ENCODE measurements at regions not wholly inside any gene's neighbourhood (a gene's known extent, or its start where the extent isn't known, plus 50 kb on each side); places are given as distances from the start of the nearest gene placed in this dataset.

DNA sequence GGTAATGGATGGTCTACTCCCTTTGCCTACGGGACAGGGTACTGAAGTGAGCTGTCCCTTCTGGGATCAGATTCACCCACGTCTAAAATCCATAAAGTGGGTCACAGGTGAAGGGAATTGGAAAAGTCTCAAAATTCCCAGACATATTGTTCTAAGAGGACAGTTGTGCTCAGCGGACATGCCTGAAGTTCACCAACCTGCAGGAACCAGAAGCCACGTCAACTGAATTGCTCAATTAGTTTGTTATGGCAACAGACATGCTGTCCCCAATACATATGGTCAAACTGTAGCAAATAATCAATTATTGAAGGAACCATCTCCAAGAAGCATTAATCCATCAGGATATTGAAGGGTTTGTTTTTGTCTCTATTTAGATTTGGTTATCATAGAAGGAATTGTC is 190.2 kb downstream of the FRK start:
- TF ChIP-seq, protein P1, sequence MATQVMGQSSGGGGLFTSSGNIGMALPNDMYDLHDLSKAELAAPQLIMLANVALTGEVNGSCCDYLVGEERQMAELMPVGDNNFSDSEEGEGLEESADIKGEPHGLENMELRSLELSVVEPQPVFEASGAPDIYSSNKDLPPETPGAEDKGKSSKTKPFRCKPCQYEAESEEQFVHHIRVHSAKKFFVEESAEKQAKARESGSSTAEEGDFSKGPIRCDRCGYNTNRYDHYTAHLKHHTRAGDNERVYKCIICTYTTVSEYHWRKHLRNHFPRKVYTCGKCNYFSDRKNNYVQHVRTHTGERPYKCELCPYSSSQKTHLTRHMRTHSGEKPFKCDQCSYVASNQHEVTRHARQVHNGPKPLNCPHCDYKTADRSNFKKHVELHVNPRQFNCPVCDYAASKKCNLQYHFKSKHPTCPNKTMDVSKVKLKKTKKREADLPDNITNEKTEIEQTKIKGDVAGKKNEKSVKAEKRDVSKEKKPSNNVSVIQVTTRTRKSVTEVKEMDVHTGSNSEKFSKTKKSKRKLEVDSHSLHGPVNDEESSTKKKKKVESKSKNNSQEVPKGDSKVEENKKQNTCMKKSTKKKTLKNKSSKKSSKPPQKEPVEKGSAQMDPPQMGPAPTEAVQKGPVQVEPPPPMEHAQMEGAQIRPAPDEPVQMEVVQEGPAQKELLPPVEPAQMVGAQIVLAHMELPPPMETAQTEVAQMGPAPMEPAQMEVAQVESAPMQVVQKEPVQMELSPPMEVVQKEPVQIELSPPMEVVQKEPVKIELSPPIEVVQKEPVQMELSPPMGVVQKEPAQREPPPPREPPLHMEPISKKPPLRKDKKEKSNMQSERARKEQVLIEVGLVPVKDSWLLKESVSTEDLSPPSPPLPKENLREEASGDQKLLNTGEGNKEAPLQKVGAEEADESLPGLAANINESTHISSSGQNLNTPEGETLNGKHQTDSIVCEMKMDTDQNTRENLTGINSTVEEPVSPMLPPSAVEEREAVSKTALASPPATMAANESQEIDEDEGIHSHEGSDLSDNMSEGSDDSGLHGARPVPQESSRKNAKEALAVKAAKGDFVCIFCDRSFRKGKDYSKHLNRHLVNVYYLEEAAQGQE (IDR thresholded peaks at IDR 0.05; ENCODE audit: low read depth, low read length) = no peak
- no peak for TF ChIP-seq RFX5 (IDR thresholded peaks at IDR 0.05; ENCODE audit: low read length)
- TF ChIP-seq, protein P2, sequence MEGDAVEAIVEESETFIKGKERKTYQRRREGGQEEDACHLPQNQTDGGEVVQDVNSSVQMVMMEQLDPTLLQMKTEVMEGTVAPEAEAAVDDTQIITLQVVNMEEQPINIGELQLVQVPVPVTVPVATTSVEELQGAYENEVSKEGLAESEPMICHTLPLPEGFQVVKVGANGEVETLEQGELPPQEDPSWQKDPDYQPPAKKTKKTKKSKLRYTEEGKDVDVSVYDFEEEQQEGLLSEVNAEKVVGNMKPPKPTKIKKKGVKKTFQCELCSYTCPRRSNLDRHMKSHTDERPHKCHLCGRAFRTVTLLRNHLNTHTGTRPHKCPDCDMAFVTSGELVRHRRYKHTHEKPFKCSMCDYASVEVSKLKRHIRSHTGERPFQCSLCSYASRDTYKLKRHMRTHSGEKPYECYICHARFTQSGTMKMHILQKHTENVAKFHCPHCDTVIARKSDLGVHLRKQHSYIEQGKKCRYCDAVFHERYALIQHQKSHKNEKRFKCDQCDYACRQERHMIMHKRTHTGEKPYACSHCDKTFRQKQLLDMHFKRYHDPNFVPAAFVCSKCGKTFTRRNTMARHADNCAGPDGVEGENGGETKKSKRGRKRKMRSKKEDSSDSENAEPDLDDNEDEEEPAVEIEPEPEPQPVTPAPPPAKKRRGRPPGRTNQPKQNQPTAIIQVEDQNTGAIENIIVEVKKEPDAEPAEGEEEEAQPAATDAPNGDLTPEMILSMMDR (IDR thresholded peaks at IDR 0.05) = no peak
- no peak for TF ChIP-seq POLR2AphosphoS5 (IDR thresholded peaks at IDR 0.05; ENCODE audit: low read depth, low read length)
- TF ChIP-seq JUND (IDR thresholded peaks at IDR 0.05) = no peak
- TF ChIP-seq NFIC (IDR thresholded peaks at IDR 0.05; ENCODE audit: borderline replicate concordance) = no peak
- TF ChIP-seq NRF1 (IDR thresholded peaks at IDR 0.05; ENCODE audit: low read depth, low read length) = no peak
- TF ChIP-seq, protein P3, sequence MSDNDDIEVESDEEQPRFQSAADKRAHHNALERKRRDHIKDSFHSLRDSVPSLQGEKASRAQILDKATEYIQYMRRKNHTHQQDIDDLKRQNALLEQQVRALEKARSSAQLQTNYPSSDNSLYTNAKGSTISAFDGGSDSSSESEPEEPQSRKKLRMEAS (IDR thresholded peaks at IDR 0.05; ENCODE audit: low read depth) = no peak
- no peak for TF ChIP-seq SIN3A (IDR thresholded peaks at IDR 0.05; ENCODE audit: borderline replicate concordance, low read depth, low read length)
- TF ChIP-seq EZH2phosphoT487 (IDR thresholded peaks at IDR 0.05; ENCODE audit: borderline replicate concordance, low read depth) = no peak
- TF ChIP-seq, protein P4, sequence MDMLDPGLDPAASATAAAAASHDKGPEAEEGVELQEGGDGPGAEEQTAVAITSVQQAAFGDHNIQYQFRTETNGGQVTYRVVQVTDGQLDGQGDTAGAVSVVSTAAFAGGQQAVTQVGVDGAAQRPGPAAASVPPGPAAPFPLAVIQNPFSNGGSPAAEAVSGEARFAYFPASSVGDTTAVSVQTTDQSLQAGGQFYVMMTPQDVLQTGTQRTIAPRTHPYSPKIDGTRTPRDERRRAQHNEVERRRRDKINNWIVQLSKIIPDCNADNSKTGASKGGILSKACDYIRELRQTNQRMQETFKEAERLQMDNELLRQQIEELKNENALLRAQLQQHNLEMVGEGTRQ (IDR thresholded peaks at IDR 0.05; ENCODE audit: borderline replicate concordance, low read depth, low read length) = no peak

Data from SK-N-SH (cell line).